H54 (cell line): ENCODE measurements at regions not wholly inside any gene's neighbourhood (a gene's known extent, or its start where the extent isn't known, plus 50 kb on each side); places are given as distances from the start of the nearest gene placed in this dataset.

Experiments
- DNase-seq: peaks from one replicate; pipeline ENCODE4 v3.0.0; 2011; ENCODE audit warnings: low spot score, mixed read lengths; ENCODE audit not compliant: insufficient read length
- FAIRE-seq: peaks from 3 replicates; lab custom pipeline; 2011; peaks lifted over from hg19 to GRCh38; lab: Jason Lieb, UNC
- POLR2A ChIP-seq: IDR thresholded peaks from 2 replicates; pipeline ENCODE4 v1.6.1; 2011; ENCODE audit warnings: low read depth, mild to moderate bottlenecking, low read length

DNA sequence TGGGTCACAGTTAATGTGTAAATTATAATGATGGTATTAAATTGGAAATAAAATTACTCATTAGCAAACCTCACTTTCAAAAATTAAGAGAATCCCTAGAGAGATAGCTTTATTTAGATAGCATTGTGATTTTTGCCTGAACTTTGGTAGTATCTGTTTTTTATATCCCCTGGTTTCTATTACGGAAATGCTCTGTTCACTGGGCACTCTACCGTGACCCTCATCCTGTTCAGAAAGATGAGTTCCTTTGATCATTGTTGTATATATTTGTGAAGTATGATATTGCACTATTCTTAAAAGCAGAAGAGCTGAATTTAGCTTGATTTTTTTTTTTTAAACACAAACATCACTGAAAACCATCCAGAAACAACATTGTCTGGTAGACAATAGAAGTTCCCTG is 1143.8 kb upstream of the MAP3K7 start:
- TF ChIP-seq POLR2A, result no peak
- DNase-seq, result no peak
- FAIRE-seq, result no peak

DNA sequence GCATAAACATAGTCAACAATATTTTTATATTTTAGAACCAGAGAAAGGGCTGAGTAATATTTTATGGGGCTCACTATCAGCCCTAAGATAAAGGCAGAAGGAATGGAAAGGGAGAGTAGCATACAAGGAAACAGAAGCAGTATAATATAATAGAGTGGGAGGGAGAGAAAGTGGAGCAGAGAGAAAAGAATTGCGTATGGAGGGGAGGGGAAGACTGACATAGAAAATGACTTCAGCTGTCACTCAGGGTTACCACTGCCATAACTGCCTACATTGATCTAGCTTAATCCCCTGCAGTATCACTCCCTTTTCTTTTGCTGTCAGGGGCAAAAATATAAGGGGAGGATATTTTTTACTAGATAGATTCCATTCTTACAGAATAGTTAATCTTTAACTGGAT is 1133.5 kb upstream of the MAP3K7 start:
- TF ChIP-seq POLR2A, result no peak
- FAIRE-seq (no peak), DNase-seq (no peak)

DNA sequence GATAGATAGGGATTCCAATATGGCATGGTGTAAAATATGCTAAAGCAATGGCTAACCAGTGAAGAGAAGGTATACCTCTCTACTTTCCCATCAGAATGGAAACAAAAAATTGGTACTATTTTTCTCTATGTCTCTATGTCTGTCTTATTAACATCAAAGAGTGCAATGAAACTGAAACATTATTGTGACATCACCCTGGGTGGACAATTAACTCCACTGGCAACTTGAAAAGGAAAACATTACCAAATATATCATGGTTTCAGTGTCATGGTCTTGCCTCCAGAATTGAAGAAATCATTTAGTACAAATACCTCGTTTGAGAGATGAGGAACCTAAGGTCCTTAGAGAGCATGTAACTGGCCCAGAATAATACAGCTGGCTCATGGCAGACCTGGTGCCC is 1132.5 kb upstream of the MAP3K7 start:
- FAIRE-seq (no peak), DNase-seq (no peak)
- no peak for TF ChIP-seq POLR2A

DNA sequence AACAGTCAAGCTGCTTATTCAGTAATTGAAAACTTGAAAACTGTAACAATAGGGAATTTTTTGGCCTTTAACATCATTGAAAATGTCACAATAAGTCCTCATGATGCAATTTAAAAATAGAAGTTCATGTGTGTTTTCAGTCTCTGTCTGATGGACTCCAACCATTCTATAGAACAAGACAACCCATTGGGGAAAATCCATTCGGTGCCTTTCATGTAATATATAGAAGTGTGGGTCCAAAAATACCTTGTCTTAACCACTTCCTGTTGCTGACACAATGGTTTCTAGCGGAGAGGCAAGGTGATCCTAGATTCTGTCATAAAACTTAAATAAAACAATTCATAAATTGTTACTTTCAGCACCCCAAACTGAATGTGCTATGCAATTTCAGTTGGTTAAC is 1131.3 kb upstream of the MAP3K7 start:
- DNase-seq (no peak), FAIRE-seq (no peak)
- no peak for TF ChIP-seq POLR2A

DNA sequence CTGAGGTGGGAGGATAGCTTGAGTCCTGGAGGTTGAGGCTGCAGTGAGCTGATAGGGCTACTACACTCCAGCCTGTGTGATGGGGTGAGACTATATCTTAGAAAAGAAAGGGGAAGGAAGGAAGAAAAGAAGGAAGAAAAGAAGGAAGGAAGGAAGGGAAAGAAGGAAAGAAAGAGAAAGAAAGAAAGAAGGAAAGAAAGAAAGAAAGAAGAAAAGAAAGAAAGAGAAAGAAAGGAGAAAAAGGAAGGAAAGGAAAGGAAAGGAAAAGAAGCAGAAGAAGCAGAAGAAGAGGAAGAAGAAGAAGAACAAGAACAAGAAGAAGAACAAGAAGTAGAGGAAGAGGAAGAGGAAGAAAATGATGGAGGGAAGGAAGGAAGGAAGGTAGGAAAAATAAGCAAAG is 1130.2 kb upstream of the MAP3K7 start:
- DNase-seq, result no peak
- TF ChIP-seq POLR2A, result no peak
- no peak for FAIRE-seq

DNA sequence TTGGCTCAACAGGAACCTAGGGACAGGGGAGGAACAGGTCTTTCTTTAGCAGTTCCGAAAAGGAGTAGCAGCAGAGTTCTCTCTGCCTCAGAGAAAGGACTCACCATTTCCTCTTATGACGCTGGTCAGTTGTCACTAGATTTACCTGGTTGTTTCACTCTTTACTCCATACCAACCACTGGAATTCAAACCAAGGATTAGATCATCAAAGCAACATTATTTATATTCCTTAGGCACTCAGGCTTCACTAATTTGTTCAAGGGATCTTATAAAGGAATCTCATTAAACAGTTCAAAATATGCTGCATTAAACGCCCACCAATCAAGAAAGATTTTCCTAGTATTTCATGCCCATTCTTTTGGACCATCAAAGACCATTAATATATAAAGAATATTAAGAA is 1129.5 kb upstream of the MAP3K7 start:
- DNase-seq (no peak), FAIRE-seq (no peak)
- no peak for TF ChIP-seq POLR2A

DNA sequence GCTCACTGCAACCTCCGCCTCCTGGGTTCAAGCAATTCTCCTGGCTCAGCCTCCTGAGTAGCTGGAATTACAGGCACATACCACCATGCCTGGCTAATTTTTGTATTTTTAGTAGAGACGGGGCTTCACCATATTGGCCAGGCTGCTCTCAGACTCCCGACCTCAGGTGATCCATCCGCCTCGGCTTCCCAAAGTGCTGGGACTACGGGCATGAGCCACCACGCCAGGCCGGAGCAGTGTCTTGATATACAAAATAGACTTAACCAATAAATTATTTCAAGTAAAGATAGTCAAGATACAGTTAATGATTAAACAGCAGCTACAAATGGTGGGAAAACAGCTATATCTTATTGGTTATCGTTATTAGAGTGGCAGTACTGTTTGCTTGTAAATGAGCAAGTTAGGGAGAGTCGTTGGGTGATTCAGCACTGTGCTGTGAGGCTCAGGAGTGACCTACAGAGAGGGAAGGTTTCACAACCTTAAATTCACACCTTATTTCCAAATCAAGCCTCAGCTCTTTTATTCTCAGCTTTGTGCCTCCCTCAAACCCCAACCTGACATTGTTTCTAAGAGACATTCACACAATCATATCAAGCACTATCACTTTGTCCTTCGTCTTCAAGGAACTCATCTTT is 1128.4 kb upstream of the MAP3K7 start:
- FAIRE-seq (no peak), DNase-seq (no peak)
- no peak for TF ChIP-seq POLR2A

DNA sequence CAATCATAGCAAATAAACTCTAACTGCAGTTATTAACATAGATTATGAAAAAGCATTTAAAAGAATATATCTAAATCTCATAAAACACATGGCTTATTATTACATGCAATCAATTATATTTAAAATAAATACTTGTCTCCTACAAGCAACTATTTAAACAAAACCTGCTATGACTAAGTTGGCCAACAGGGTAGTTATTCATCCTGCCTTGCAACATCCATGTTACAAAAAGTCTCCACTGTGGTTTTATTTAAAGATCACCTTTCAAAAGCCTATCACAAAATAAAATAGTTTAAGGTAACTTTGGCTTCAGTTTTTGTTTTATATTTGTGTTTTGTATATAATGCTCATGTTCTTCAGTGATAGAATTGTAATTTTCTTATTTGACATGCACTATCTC is 1127.0 kb upstream of the MAP3K7 start:
- TF ChIP-seq POLR2A, result no peak
- no peak for DNase-seq
- no peak for FAIRE-seq

DNA sequence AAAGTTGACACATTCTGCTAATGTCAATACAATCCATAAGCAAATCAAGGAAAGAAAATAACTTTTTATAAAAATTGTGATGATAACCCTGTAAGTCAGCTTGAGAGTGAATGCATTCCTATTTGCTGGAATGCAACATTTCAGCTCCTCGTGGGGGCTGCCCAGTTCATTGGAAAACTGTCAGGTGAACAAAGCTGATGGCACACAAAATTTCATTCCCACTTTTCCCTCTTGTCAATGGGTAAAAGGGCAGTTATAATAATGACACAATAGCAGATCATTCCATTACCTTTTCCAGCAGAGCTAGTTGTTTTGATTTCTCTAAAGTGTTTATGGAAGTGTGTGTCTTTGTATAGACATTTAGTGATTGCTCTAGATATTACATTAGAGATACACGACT is 1124.6 kb upstream of the MAP3K7 start:
- TF ChIP-seq POLR2A, result no peak
- FAIRE-seq (no peak), DNase-seq (no peak)

DNA sequence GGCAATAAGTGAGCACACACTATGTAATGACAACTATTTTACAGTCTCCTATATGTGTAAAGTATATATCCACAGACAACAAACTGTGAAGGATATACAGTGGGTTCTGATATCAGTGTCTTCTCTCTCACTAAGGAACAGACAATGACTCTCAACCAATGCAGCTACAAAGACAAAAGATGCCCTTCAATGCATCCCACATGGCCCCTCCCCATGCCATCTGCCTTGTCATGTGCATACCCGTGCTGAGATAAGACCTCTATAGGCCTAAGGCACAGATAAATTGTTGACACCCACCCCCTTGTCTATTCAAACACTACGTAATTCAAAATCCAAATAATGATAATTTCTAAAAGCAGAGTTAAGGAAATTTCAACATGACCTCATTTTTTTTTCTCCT is 1123.5 kb upstream of the MAP3K7 start:
- FAIRE-seq (no peak), DNase-seq (no peak)
- TF ChIP-seq POLR2A, result no peak

DNA sequence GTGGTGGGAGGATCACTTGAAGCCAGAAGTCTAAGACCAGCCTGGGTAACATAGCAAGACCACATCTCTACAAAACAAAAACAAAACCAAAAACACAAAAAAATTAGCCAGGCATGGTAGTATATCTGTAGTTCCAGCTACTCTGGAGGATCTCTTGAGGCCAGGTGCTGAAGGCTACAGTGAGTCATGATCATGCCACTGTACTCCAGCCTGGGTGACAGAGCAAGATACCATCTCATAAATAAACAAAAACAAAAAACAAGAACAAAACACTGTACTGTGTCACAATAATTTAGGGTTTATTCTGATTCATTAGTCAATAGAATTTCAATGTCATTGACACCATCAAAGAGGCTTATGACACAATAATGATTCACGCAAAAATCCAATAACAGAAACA is 1121.7 kb upstream of the MAP3K7 start:
- DNase-seq (no peak), FAIRE-seq (no peak)
- TF ChIP-seq POLR2A, result no peak

DNA sequence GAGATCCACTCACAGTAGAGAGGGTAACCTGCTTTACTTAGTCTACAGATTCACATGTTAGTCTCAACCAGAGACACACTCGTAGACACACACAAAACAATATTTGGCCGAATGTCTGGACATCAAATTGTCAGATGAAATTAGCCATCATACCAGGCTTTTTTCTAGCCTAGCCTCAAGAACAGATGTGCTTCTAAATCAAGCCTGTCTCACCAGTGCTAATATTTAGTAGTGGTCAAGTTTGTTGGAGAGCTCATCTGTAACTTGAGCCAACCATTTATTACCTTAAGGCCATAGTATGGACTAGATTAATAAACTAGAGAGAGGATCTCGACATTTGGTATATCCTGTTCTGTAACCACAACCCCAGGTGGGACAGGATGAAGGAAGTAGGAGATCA is 1118.8 kb upstream of the MAP3K7 start:
- no peak for DNase-seq

DNA sequence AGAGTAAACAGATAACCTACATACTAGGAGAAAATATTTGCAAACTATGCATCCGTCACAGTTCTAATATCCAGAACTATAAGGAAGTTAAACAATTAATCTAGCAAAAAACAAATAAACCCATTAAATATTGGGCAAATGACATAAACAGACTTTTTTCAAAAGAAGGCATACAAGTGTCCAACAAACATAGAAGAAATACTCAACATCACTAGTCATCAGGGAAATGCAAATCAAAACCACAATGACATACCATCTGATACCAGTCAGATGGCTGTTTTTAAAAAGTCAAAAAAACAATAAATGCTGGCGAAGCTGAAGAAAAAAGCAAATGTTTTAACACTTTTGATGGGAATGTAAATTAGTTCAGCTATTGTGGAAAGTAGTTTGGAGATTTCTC is 1117.7 kb upstream of the MAP3K7 start:
- TF ChIP-seq POLR2A, result no peak
- FAIRE-seq, result peak; percentile 48
- DNase-seq, result no peak

More for the DNA sequence above, 1118.8 kb upstream of the MAP3K7 start:
- FAIRE-seq, result no peak
- no peak for TF ChIP-seq POLR2A

DNA sequence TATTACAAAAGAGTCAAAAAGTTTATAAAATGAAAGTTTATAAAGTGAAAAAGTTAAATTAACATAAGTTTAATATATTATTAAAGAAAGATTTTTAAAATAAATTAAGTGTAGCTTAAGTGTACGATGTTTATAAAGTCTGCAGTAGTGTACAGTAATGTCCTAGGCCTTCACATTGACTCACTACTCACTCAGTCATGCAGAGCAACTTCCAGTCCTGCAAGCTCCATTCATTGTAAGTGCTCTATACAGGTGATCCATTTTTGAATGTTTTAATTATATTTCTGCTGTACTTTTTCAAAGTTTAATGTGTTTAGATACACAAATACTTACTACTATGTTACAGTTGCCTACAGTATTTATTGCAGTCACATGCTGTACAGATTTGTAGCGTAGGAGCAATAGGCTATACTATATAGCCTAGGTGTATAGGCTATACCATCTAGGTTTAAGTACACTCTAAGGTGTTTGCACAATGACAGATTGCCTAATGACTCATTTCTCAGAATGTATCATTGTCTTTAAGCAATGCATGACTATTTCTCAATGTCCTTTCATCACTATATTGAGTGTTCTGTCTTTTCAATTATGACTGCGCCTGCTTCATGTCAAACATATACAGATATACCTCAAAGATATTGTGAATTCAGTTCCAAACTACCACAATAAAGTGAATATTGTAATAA is 1110.3 kb upstream of the MAP3K7 start:
- TF ChIP-seq POLR2A, result no peak
- no peak for DNase-seq
- FAIRE-seq, result no peak

DNA sequence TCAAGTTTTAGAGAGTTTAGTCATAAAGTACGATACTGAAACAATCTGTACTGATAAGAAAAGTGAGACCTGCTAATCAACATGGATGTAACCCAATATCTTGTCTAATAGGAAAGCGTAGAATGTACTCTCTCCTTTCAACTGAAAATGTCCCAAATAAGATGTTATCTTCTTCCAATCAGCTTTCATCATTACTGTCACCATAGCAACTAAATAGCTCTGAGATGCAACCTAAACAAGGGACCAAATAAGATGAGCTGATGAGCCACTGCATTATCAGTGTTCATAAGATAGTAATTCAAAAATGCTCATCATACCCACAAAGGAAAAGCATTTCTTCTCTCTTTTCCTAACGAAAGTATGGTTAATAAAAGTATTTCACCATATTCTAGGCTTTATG is 1108.3 kb upstream of the MAP3K7 start:
- no peak for TF ChIP-seq POLR2A

More for the DNA sequence above, 1108.3 kb upstream of the MAP3K7 start:
- FAIRE-seq, result no peak
- DNase-seq, result no peak
